Smooth muscle cell (in vitro differentiated cells): ENCODE measurements at regions not wholly inside any gene's neighbourhood (a gene's known extent, or its start where the extent isn't known, plus 50 kb on each side); places are given as distances from the start of the nearest gene placed in this dataset.

Experiments used
- DNase-seq: peaks from one replicate; lab custom pipeline; 2025; ENCODE audit not compliant: unreplicated experiment; lab: John Stamatoyannopoulos, UW
- H2AFZ ChIP-seq: fragments of 200-600 bp; sonication (generic); 2 replicates; pipeline ENCODE4 v1.6.0; 2016; ENCODE audit warnings: antibody characterized with exemption, low read depth, mild to moderate bottlenecking
- H3F3A ChIP-seq: fragments of 200-600 bp; sonication (generic); 2 replicates; pipeline ENCODE4 v1.6.0; 2017; ENCODE audit warnings: antibody characterized with exemption, low read depth
- H3K27ac ChIP-seq: fragments of 200-600 bp; sonication (generic); 2 replicates; pipeline ENCODE4 v1.5.1; 2016; ENCODE audit warnings: low read depth, mild to moderate bottlenecking
- H3K27me3 ChIP-seq: fragments of 200-600 bp; sonication (generic); 2 replicates; pipeline ENCODE4 v1.6.1; 2016; ENCODE audit warnings: low read depth, mild to moderate bottlenecking
- H3K36me3 ChIP-seq: fragments of 200-600 bp; sonication (generic); 2 replicates; pipeline ENCODE4 v1.5.1; 2016; ENCODE audit warnings: low read depth
- H3K4me1 ChIP-seq: fragments of 200-600 bp; sonication (generic); 2 replicates; pipeline ENCODE4 v1.5.1; 2016; ENCODE audit warnings: low read depth
- H3K4me2 ChIP-seq: fragments of 200-600 bp; sonication (generic); 2 replicates; pipeline ENCODE4 v1.6.0; 2016; ENCODE audit warnings: mild to moderate bottlenecking
- H3K4me3 ChIP-seq: fragments of 200-600 bp; sonication (generic); 2 replicates; pipeline ENCODE4 v1.5.1; 2016; ENCODE audit warnings: mild to moderate bottlenecking
- H3K79me2 ChIP-seq: fragments of 200-600 bp; sonication (generic); 2 replicates; pipeline ENCODE4 v1.6.0; 2016; ENCODE audit warnings: low read depth, mild to moderate bottlenecking
- H3K9ac ChIP-seq: fragments of 200-600 bp; sonication (generic); 2 replicates; pipeline ENCODE4 v1.6.0; 2016; ENCODE audit warnings: low read depth
- H3K9me3 ChIP-seq: fragments of 200-600 bp; sonication (generic); replicated peaks from 2 replicates; pipeline ENCODE4 v1.5.1; 2016; ENCODE audit warnings: low read depth
- H4K20me1 ChIP-seq: fragments of 200-600 bp; sonication (generic); 2 replicates; pipeline ENCODE4 v1.6.0; 2016; ENCODE audit warnings: low read depth
- CTCF ChIP-seq: fragments of 200-600 bp; sonication (generic); IDR thresholded peaks from 2 replicates; pipeline ENCODE4 v1.5.1; 2017; ENCODE audit warnings: borderline replicate concordance, mild to moderate bottlenecking, antibody characterized with exemption; ENCODE audit not compliant: insufficient read depth, poor library complexity, severe bottlenecking
- WGBS: methylation state at CpG from one replicate; pipeline ENCODE4 v1.1.7; 2016; ENCODE audit warnings: low lambda C conversion rate; 5-methylcytosine and 5-hydroxymethylcytosine counted together

GRCh38 chr11:39462506-39462905, 1996.9 kb downstream of the LRRC4C start:
- H2AFZ ChIP-seq = no peak overlapping the region
- no peaks in the 10 kb centered on the region for H4K20me1 ChIP-seq
- H3K36me3 ChIP-seq = no peaks in the 10 kb centered on the region
- H3K4me2 ChIP-seq = no peak overlapping the region
- no peak overlapping the region for H3K27ac ChIP-seq
- TF ChIP-seq CTCF = no peak
- H3K9ac ChIP-seq = no peak overlapping the region
- H3K9me3 ChIP-seq = no peaks in the 10 kb centered on the region
- no peaks in the 10 kb centered on the region for H3K4me1 ChIP-seq
- no peaks in the 10 kb centered on the region for H3K27me3 ChIP-seq
- WGBS = 78% methylated on average over 1 of the region's 1 CpG
- no peak for DNase-seq
- no peak overlapping the region for H3K4me3 ChIP-seq
- no peaks in the 10 kb centered on the region for H3F3A ChIP-seq
- H3K79me2 ChIP-seq = no peaks in the 10 kb centered on the region

- DNase-seq = no peak
- Histone ChIP-seq H3K27me3 (no peaks in the 10 kb centered on the region), H3K9ac (no peak overlapping the region), H4K20me1 (no peaks in the 10 kb centered on the region), H3F3A (no peaks in the 10 kb centered on the region), H3K9me3 (no peaks in the 10 kb centered on the region), H3K79me2 (no peaks in the 10 kb centered on the region), H3K27ac (no peak overlapping the region), H3K36me3 (no peaks in the 10 kb centered on the region), H3K4me1 (no peaks in the 10 kb centered on the region), H3K4me3 (no peak overlapping the region), H2AFZ (no peak overlapping the region), H3K4me2 (no peak overlapping the region)
- WGBS = 89% methylated on average over 1 of the region's 1 CpG
- TF ChIP-seq CTCF = no peak
These were observed 1998.4 kb downstream of the LRRC4C start for GRCh38 chr11:39461066-39461465.

GRCh38 chr11:39459606-39460005, 1999.8 kb downstream of the LRRC4C start:
- no peak overlapping the region for H3K9ac ChIP-seq
- no peak overlapping the region for H2AFZ ChIP-seq
- H3K4me2 ChIP-seq = no peak overlapping the region
- WGBS = 93% methylated on average over 6 of the region's 6 CpGs
- H3K4me1 ChIP-seq = no peaks in the 10 kb centered on the region
- H3K36me3 ChIP-seq = no peaks in the 10 kb centered on the region
- H3K4me3 ChIP-seq = no peak overlapping the region
- no peak for DNase-seq
- no peak for TF ChIP-seq CTCF
- H3F3A ChIP-seq = no peaks in the 10 kb centered on the region
- no peaks in the 10 kb centered on the region for H4K20me1 ChIP-seq
- no peak overlapping the region for H3K27ac ChIP-seq
- H3K9me3 ChIP-seq = no peaks in the 10 kb centered on the region
- no peaks in the 10 kb centered on the region for H3K79me2 ChIP-seq
- no peaks in the 10 kb centered on the region for H3K27me3 ChIP-seq

GRCh38 chr11:39458481-39458880, 2001.0 kb downstream of the LRRC4C start:
- 94% methylated on average over 2 of the region's 2 CpGs for WGBS
- H3F3A ChIP-seq = no peaks in the 10 kb centered on the region
- H3K9me3 ChIP-seq = no peaks in the 10 kb centered on the region
- no peak overlapping the region for H3K27ac ChIP-seq
- no peak for DNase-seq
- no peak overlapping the region for H3K4me3 ChIP-seq
- no peak overlapping the region for H2AFZ ChIP-seq
- H3K4me2 ChIP-seq = no peak overlapping the region
- no peak overlapping the region for H3K9ac ChIP-seq
- no peaks in the 10 kb centered on the region for H3K36me3 ChIP-seq
- H3K27me3 ChIP-seq = no peaks in the 10 kb centered on the region
- no peaks in the 10 kb centered on the region for H4K20me1 ChIP-seq
- H3K4me1 ChIP-seq = no peaks in the 10 kb centered on the region
- TF ChIP-seq CTCF = no peak
- no peaks in the 10 kb centered on the region for H3K79me2 ChIP-seq
